SK-N-SH (cell line): ENCODE measurements at regions not wholly inside any gene's neighbourhood (a gene's known extent, or its start where the extent isn't known, plus 50 kb on each side); places are given as distances from the start of the nearest gene placed in this dataset.

ENCODE experiments used
- CTCF ChIA-PET: fragments of 300-600, 350-600 bp; formaldehyde crosslinking; extraction: SDS; loops from one replicate; lab custom pipeline; 2021; lab: Yijun Ruan, JAX
- POLR2A ChIA-PET: fragments of 350-600 bp; sonication (Branson Sonifier 250); formaldehyde crosslinking; extraction: SDS; loops from one replicate; lab custom pipeline; 2020; ENCODE audit warnings: antibody characterized with exemption, inconsistent platforms; lab: Yijun Ruan, JAX
- DNase-seq: peaks from one replicate; pipeline ENCODE4 v3.0.0; 2012
- H2AFZ ChIP-seq: fragments of 200-600 bp; sonication (generic); 2 replicates; pipeline ENCODE4 v1.8.1; 2016; ENCODE audit warnings: antibody characterized with exemption, mild to moderate bottlenecking, low read depth
- H3F3A ChIP-seq: fragments of 200-600 bp; sonication (generic); replicated peaks from 2 replicates; pipeline ENCODE3; 2016; ENCODE audit warnings: antibody characterized with exemption, mild to moderate bottlenecking; ENCODE audit not compliant: insufficient read depth
- H3K27ac ChIP-seq, 2 experiments: fragments of 200-500 bp in 1 of 2; fragments of 200-600 bp in 1 of 2; sonication (Bioruptor generic) in 1 of 2; sonication (generic), shearing (Covaris generic) in 1 of 2; 2 replicates each; pipeline versions ENCODE4 v1.5.1 to v1.6.1; 2014 to 2016; ENCODE audit warnings: low read depth in 2 of 2, inconsistent platforms in 1 of 2, low read length in 1 of 2, mild to moderate bottlenecking in 1 of 2, mixed read lengths in 1 of 2
- H3K27me3 ChIP-seq: fragments of 200-600 bp; sonication (generic), shearing (Covaris generic); 2 replicates; pipeline ENCODE4 v1.6.1; 2016; ENCODE audit warnings: mixed run types; ENCODE audit not compliant: insufficient read depth
- H3K36me3 ChIP-seq, 2 experiments: fragments of 200-500 bp in 1 of 2; fragments of 200-600 bp in 1 of 2; sonication (Bioruptor generic) in 1 of 2; sonication (generic) in 1 of 2; replicated peaks in 1 of 2; 2 replicates each; pipeline versions ENCODE3 to v1.5.1; 2014 to 2016; ENCODE audit warnings: low read length in 1 of 2, mild to moderate bottlenecking in 1 of 2; ENCODE audit not compliant: insufficient read depth in 2 of 2, control insufficient read depth in 1 of 2
- H3K4me1 ChIP-seq, 2 experiments: fragments of 200-500 bp in 1 of 2; fragments of 200-600 bp in 1 of 2; sonication (Bioruptor generic) in 1 of 2; sonication (generic), shearing (Covaris generic) in 1 of 2; 2 replicates each; pipeline versions ENCODE4 v1.5.1 to v1.6.1; 2014 to 2016; ENCODE audit warnings: low read depth in 1 of 2, low read length in 1 of 2, mixed run types in 1 of 2; ENCODE audit not compliant: insufficient read depth in 2 of 2, control insufficient read depth in 1 of 2
- H3K4me2 ChIP-seq: fragments of 200-600 bp; sonication (generic), shearing (Covaris generic); 2 replicates; pipeline ENCODE4 v1.6.1; 2017; ENCODE audit warnings: mixed run types
- H3K4me3 ChIP-seq, 2 experiments: fragments of 200-500 bp in 1 of 2; fragments of 200-600 bp in 1 of 2; sonication (Bioruptor generic) in 1 of 2; sonication (generic), shearing (Covaris generic) in 1 of 2; 2 replicates each; pipeline versions ENCODE4 v1.5.1 to v1.8.1; 2014 to 2016; ENCODE audit warnings: low read depth in 2 of 2, inconsistent platforms in 1 of 2, low read length in 1 of 2, mild to moderate bottlenecking in 1 of 2, mixed read lengths in 1 of 2, moderate library complexity in 1 of 2
- H3K79me2 ChIP-seq: fragments of 200-600 bp; sonication (generic); 2 replicates; pipeline ENCODE4 v1.8.1; 2017; ENCODE audit warnings: mild to moderate bottlenecking; ENCODE audit not compliant: insufficient read depth
- H3K9ac ChIP-seq: fragments of 200-600 bp; sonication (generic); 2 replicates; pipeline ENCODE4 v1.6.1; 2017; ENCODE audit warnings: mixed run types
- H3K9me2 ChIP-seq: fragments of 200-600 bp; sonication (generic); 2 replicates; pipeline ENCODE4 v1.6.1; 2017; ENCODE audit warnings: mixed run types
- H3K9me3 ChIP-seq: fragments of 200-600 bp; sonication (generic); 2 replicates; pipeline ENCODE4 v1.6.1; 2017; ENCODE audit warnings: mixed run types, mild to moderate bottlenecking, moderate library complexity
- H4K20me1 ChIP-seq: fragments of 200-600 bp; sonication (generic); 2 replicates; pipeline ENCODE4 v1.6.1; 2017; ENCODE audit warnings: mild to moderate bottlenecking, mixed run types; ENCODE audit not compliant: insufficient read depth
- CHD2 ChIP-seq: fragments of 150-350 bp; IDR thresholded peaks from 2 replicates; pipeline ENCODE4 v1.6.1; 2018; ENCODE audit warnings: low read length; ENCODE audit not compliant: partially characterized antibody
- ELF1 ChIP-seq: IDR thresholded peaks from 2 replicates; pipeline ENCODE4 v1.4.0; 2012
- EZH2phosphoT487 ChIP-seq: fragments of 200-600 bp; sonication (generic); IDR thresholded peaks from 2 replicates; pipeline ENCODE4 v1.6.1; 2017; ENCODE audit warnings: low read depth, mixed run types, mild to moderate bottlenecking, antibody characterized with exemption, moderate library complexity, borderline replicate concordance
- GABPA ChIP-seq: IDR thresholded peaks from 2 replicates; pipeline ENCODE4 v1.4.0; 2012; ENCODE audit warnings: low read depth, mild to moderate bottlenecking
- JUND ChIP-seq: IDR thresholded peaks from 2 replicates; pipeline ENCODE4 v1.4.0; 2012
- MEF2A ChIP-seq: IDR thresholded peaks from 2 replicates; pipeline ENCODE4 v1.4.0; 2012; ENCODE audit warnings: low read depth, borderline replicate concordance
- NFIC ChIP-seq: IDR thresholded peaks from 2 replicates; pipeline ENCODE4 v1.4.0; 2012; ENCODE audit warnings: borderline replicate concordance
- NRF1 ChIP-seq: IDR thresholded peaks from 2 replicates; pipeline ENCODE4 v1.6.1; 2012; ENCODE audit warnings: low read depth, mild to moderate bottlenecking, low read length
- RXRA ChIP-seq: IDR thresholded peaks from 2 replicates; pipeline ENCODE4 v1.4.0; 2012; ENCODE audit warnings: low read depth, mild to moderate bottlenecking, borderline replicate concordance
- SMC3 ChIP-seq: IDR thresholded peaks from 2 replicates; pipeline ENCODE4 v1.6.1; 2012; ENCODE audit warnings: low read depth, low read length, improper control_type of control experiment
- TCF12 ChIP-seq: IDR thresholded peaks from 2 replicates; pipeline ENCODE4 v1.4.0; 2012
- TEAD4 ChIP-seq: IDR thresholded peaks from 2 replicates; pipeline ENCODE4 v1.4.0; 2012; ENCODE audit warnings: mild to moderate bottlenecking, borderline replicate concordance; ENCODE audit not compliant: insufficient read depth
- YY1 ChIP-seq: IDR thresholded peaks from 2 replicates; pipeline ENCODE4 v1.4.0; 2012; ENCODE audit warnings: low read depth, mild to moderate bottlenecking
- WGBS: methylation state at CpG from one replicate; pipeline ENCODE4 v1.1.6; 2017; ENCODE audit warnings: low lambda C conversion rate; 5-methylcytosine and 5-hydroxymethylcytosine counted together
- TF ChIP-seq, protein P1 (sequence below): fragments of 150-350 bp; IDR thresholded peaks from 2 replicates; pipeline ENCODE4 v1.6.1; 2017; ENCODE audit warnings: antibody characterized with exemption, low read length, low read depth, borderline replicate concordance
- TF ChIP-seq, protein P2 (sequence below): fragments of 200-600 bp; sonication (generic); IDR thresholded peaks from 2 replicates; pipeline ENCODE4 v1.6.1; 2017; ENCODE audit warnings: antibody characterized with exemption, mild to moderate bottlenecking, moderate library complexity
- TF ChIP-seq, protein P3 (sequence below): IDR thresholded peaks from 2 replicates; pipeline ENCODE4; 2012

DNA sequence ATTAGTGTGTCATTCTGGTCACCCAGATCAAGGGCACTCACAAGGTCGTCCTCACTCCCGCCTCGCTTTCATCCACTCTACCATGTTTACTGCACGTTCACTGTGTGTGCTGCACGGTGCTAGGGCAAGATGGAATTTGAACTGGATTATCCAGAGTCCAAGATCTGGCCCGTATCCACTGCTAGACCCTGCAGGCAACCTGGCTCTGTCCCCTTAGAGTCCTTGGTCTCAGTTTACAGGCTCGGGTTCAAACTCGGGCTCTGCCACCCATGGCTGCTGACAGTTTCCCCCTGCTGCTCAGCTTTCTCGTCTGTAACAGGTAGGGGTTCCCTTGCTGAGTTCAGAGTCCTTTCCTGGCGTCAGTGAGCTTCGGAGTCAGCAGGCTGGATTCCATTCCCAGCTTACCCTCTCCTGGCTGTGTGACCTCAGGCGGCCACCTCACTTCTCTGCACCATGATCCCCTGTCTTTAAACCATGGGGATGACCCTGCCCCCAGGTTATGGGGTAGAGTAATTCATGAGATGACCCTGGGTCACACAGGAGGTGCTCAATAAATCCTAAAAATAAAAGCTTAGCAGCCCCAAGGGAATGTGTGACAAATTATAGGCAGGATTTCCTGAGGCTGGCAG lies 79.6 kb upstream of the SLC6A6 start:
- TF ChIP-seq GABPA (no peak), CHD2 (no peak), SMC3 (no peak), RXRA (no peak), NRF1 (no peak), ELF1 (no peak), NFIC (no peak), JUND (no peak), YY1 (no peak), MEF2A (no peak), TEAD4 (no peak), EZH2phosphoT487 (no peak), TCF12 (no peak)
- TF ChIP-seq, protein P1, sequence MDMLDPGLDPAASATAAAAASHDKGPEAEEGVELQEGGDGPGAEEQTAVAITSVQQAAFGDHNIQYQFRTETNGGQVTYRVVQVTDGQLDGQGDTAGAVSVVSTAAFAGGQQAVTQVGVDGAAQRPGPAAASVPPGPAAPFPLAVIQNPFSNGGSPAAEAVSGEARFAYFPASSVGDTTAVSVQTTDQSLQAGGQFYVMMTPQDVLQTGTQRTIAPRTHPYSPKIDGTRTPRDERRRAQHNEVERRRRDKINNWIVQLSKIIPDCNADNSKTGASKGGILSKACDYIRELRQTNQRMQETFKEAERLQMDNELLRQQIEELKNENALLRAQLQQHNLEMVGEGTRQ = no peak
- TF ChIP-seq, protein P2, sequence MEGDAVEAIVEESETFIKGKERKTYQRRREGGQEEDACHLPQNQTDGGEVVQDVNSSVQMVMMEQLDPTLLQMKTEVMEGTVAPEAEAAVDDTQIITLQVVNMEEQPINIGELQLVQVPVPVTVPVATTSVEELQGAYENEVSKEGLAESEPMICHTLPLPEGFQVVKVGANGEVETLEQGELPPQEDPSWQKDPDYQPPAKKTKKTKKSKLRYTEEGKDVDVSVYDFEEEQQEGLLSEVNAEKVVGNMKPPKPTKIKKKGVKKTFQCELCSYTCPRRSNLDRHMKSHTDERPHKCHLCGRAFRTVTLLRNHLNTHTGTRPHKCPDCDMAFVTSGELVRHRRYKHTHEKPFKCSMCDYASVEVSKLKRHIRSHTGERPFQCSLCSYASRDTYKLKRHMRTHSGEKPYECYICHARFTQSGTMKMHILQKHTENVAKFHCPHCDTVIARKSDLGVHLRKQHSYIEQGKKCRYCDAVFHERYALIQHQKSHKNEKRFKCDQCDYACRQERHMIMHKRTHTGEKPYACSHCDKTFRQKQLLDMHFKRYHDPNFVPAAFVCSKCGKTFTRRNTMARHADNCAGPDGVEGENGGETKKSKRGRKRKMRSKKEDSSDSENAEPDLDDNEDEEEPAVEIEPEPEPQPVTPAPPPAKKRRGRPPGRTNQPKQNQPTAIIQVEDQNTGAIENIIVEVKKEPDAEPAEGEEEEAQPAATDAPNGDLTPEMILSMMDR = no peak
- TF ChIP-seq, protein P3, sequence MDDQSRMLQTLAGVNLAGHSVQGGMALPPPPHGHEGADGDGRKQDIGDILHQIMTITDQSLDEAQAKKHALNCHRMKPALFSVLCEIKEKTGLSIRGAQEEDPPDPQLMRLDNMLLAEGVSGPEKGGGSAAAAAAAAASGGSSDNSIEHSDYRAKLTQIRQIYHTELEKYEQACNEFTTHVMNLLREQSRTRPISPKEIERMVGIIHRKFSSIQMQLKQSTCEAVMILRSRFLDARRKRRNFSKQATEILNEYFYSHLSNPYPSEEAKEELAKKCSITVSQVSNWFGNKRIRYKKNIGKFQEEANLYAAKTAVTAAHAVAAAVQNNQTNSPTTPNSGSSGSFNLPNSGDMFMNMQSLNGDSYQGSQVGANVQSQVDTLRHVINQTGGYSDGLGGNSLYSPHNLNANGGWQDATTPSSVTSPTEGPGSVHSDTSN = no peak
- TF ChIP-seq, all 33 proteins: peak for 0
- POLR2A ChIA-PET = interaction anchor here (0.6 kb wide), 1 partner anchor 502 kb away, joined by 4 read pairs; no protein-coding TSS in a partner anchor
- DNase-seq = no peak
- no peaks in the 10 kb centered on the region for H3K79me2 ChIP-seq
- H4K20me1 ChIP-seq = no peaks in the 10 kb centered on the region
- no peaks in the 10 kb centered on the region for H3K9me2 ChIP-seq
- no peak overlapping the region for H2AFZ ChIP-seq
- no peak overlapping the region for H3K4me3 ChIP-seq
- H3K27ac ChIP-seq = no peak overlapping the region
- H3K36me3 ChIP-seq = no peaks in the 10 kb centered on the region
- H3K9ac ChIP-seq = no peak overlapping the region
- peaks cover 0 to 9% of the 10 kb centered on the region in 2 experiments; a peak in 1 of 4 replicates for H3K4me1 ChIP-seq
- WGBS = 63% methylated on average over 12 of the region's 12 CpGs
- H3K4me2 ChIP-seq = no peak overlapping the region
- no peaks in the 10 kb centered on the region for H3F3A ChIP-seq
- CTCF ChIA-PET = interaction anchor here (1.0 to 1.4 kb wide), 2 partner anchors 62 to 119 kb away, joined by 4 read pairs; no protein-coding TSS in a partner anchor
- no peaks in the 10 kb centered on the region for H3K9me3 ChIP-seq
- no peaks in the 10 kb centered on the region; the same call in 1 of the 2 replicates for H3K27me3 ChIP-seq
